Bronchial epithelial cell (primary cell): ENCODE measurements at regions not wholly inside any gene's neighbourhood (a gene's known extent, or its start where the extent isn't known, plus 50 kb on each side); places are given as distances from the start of the nearest gene placed in this dataset.

Experiments
- DNase-seq: peaks from one replicate; pipeline ENCODE4 v3.0.0-alpha.2; 2010; ENCODE audit warnings: low read depth
- FAIRE-seq: peaks from 2 replicates; lab custom pipeline; 2011; peaks lifted over from hg19 to GRCh38; lab: Jason Lieb, UNC
- H3K27me3 ChIP-seq: 2 replicates; pipeline ENCODE4 v1.5.1; 2011; ENCODE audit warnings: low read length; ENCODE audit not compliant: control insufficient read depth, insufficient read depth
- H3K36me3 ChIP-seq: 2 replicates; pipeline ENCODE4 v1.5.1; 2011; ENCODE audit warnings: low read length; ENCODE audit not compliant: control insufficient read depth, insufficient read depth
- H3K4me3 ChIP-seq: 2 replicates; pipeline ENCODE4 v1.5.1; 2011; ENCODE audit warnings: mild to moderate bottlenecking, low read depth, low read length, control low read depth
- CTCF ChIP-seq: IDR thresholded peaks from 2 replicates; pipeline ENCODE4 v1.5.1; 2011; ENCODE audit warnings: mild to moderate bottlenecking, moderate library complexity, low read length, control low read depth, inconsistent platforms; ENCODE audit not compliant: insufficient read depth, severe bottlenecking

DNA sequence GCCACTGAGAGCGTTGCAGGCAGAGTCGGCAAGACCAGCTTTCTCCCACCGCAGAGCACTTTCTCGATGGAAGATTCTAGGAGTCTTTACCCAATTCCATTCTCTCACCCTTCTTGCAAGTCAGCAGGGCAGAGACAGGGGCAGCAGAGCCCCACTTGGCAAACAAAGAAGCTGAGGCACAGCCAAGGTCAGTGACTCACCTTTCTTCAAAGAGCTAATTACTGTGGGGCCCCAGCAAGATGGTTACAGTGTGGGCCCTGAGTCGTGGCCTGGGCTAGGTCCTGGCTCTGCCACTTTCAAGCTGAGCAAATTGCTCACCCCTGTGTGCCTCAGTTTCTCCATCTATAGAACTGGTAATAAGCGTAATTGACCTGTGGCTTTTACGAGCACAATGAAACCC is 277.0 kb downstream of the PREX1 start:
- no peaks in the 10 kb centered on the region for H3K27me3 ChIP-seq
- FAIRE-seq (no peak), DNase-seq (no peak)
- H3K4me3 ChIP-seq: no peak overlapping the region
- H3K36me3 ChIP-seq: no peaks in the 10 kb centered on the region
- TF ChIP-seq CTCF: no peak

- no peak for TF ChIP-seq CTCF
- H3K27me3 ChIP-seq: no peaks in the 10 kb centered on the region
- FAIRE-seq: no peak
Observed at GRCh38 chr20:48547664-48548063, 280.1 kb downstream of the PREX1 start.

DNA sequence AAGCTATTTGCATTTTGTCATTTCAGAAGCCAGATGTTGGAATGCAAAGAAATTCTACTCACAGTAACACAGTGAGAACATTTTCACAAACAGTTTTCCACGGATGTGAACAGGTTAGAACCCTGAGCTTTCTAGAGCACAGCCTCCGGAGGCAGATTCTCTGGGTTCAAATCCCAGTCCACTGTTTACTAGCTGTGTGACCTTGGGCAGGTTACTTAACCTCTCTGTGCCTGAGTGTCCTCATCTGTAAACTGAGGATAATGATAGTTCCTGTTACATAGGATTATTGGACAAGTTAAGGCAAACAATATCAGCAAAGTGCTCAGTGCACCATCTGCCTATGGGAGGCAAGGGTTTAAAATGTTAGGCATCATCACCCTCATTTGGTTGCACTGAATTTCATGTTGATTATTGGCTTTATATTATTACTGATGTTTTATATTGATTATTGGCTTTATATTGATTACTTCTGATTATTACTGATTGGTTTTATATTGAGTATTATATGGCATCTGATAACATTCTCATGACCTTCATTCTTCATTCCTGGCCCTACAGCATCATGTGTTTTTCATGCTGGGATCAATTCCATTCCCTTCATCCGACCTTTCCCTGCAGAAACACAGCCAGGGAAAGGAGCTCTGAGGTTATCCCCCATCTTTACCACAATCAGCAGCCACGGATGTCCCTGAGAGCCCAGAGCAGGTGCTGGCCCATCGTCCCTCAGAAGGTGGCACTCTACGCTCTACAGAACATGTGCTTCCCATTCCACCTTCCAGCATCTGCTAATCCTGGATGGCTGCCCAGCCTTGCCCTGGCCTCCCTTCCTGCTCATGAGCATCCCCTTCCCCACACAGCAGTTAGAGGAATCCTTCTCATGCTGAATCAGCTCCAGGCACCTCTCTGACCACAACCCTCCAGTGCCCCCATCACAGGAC is 283.1 kb downstream of the PREX1 start:
- DNase-seq: no peak
- no peaks in the 10 kb centered on the region for H3K36me3 ChIP-seq
- TF ChIP-seq CTCF: no peak
- H3K27me3 ChIP-seq: no peaks in the 10 kb centered on the region
- no peak overlapping the region for H3K4me3 ChIP-seq
- FAIRE-seq: no peak

More at GRCh38 chr20:48547664-48548063, 280.1 kb downstream of the PREX1 start:
- no peak for DNase-seq
- H3K4me3 ChIP-seq: no peak overlapping the region
- H3K36me3 ChIP-seq: no peaks in the 10 kb centered on the region

GRCh38 chr20:48541581-48542071 is 286.2 kb downstream of the PREX1 start:
- no peak for TF ChIP-seq CTCF
- no peak for FAIRE-seq

DNA sequence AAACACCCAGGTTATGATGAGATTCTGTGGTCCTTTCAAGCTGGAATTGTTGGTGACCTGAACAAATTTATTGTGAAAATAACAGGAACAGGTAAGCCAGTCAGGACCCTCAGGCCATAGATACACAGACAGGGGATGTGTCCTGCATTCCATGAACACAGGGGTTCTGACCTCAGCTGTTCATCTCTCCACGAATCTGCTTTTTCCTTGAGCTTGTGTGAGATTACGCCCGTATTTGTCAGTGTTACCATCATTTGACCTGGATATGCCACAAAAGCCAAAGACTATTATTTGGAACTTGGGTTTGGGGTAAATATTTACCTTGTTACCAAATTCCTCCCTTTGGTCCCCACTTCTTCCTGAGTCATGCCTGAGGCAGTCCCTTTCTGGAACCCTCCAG is 288.9 kb downstream of the PREX1 start:
- Histone ChIP-seq H3K4me3 (no peak overlapping the region), H3K27me3 (no peaks in the 10 kb centered on the region), H3K36me3 (no peaks in the 10 kb centered on the region)
- no peak for DNase-seq
- FAIRE-seq: no peak
- TF ChIP-seq CTCF: no peak

More at GRCh38 chr20:48541581-48542071, 286.2 kb downstream of the PREX1 start:
- no peak for DNase-seq
- Histone ChIP-seq H3K36me3 (no peaks in the 10 kb centered on the region), H3K27me3 (no peaks in the 10 kb centered on the region), H3K4me3 (no peak overlapping the region)
